GM18520 (cell line): ENCODE measurements at regions not wholly inside any gene's neighbourhood (a gene's known extent, or its start where the extent isn't known, plus 50 kb on each side); places are given as distances from the start of the nearest gene placed in this dataset.
A peak's percentile ranks its signal among the peaks of the same experiment; 100 is the strongest.
"Not testable (repeated sequence)": the region's sequence is repeated elsewhere in the genome, so short reads cannot be mapped to it uniquely, and the experiment has no call there.

Experiments
- ATAC-seq: cut with Tn5 transposase; IDR thresholded peaks from one replicate; pipeline ENCODE4 v1.9.1; 2021; ENCODE audit not compliant: unreplicated experiment

- peak; percentile 59 for ATAC-seq
Observed at GRCh38 chr13:72657379-72657778, 70.0 kb downstream of the MZT1 start.

- no peak for ATAC-seq
Observed at GRCh38 chr13:72656357-72656756, 71.1 kb downstream of the MZT1 start.

- ATAC-seq = no peak
Observed at GRCh38 chr13:72653506-72653905, 73.9 kb downstream of the MZT1 start.

GRCh38 chr13:72652681-72653080 lies 74.7 kb downstream of the MZT1 start:
- no peak for ATAC-seq

- ATAC-seq = no peak
Observed at GRCh38 chr13:72651144-72651543, 76.3 kb downstream of the MZT1 start.

GRCh38 chr13:72650051-72650700 lies 77.3 kb downstream of the MZT1 start:
- no peak for ATAC-seq

- no peak for ATAC-seq
Observed at GRCh38 chr13:72648513-72649065, 78.8 kb downstream of the MZT1 start.

- ATAC-seq = no peak
Observed at GRCh38 chr13:72647422-72647821, 80.0 kb downstream of the MZT1 start.

GRCh38 chr13:72645521-72645920 lies 81.9 kb downstream of the MZT1 start:
- no peak for ATAC-seq

GRCh38 chr13:72643311-72643989 lies 84.0 kb downstream of the MZT1 start:
- peak; percentile 37 for ATAC-seq

GRCh38 chr13:72639377-72639776 lies 88.1 kb downstream of the MZT1 start:
- ATAC-seq = no peak

- no peak for ATAC-seq
Observed at GRCh38 chr13:72638059-72638815, 89.2 kb downstream of the MZT1 start.

GRCh38 chr13:72637561-72637960 lies 89.9 kb downstream of the MZT1 start:
- ATAC-seq = no peak

GRCh38 chr13:72634859-72635258 lies 92.6 kb downstream of the MZT1 start:
- ATAC-seq = no peak

GRCh38 chr13:72622546-72622945 lies 104.9 kb downstream of the MZT1 start:
- ATAC-seq = no peak

GRCh38 chr13:72620874-72621273 lies 106.6 kb downstream of the MZT1 start:
- no peak for ATAC-seq

GRCh38 chr13:72617951-72618350 lies 109.5 kb downstream of the MZT1 start:
- ATAC-seq = no peak

- no peak for ATAC-seq
Observed at GRCh38 chr13:72617186-72617585, 110.2 kb downstream of the MZT1 start.

- not testable (repeated sequence) for ATAC-seq
Observed at GRCh38 chr13:72610251-72610891, 117.1 kb downstream of the MZT1 start.

- no peak for ATAC-seq
Observed at GRCh38 chr13:72599178-72599743, 128.2 kb downstream of the MZT1 start.
